Bronchial epithelial cell (primary cell): ENCODE measurements at regions not wholly inside any gene's neighbourhood (a gene's known extent, or its start where the extent isn't known, plus 50 kb on each side); places are given as distances from the start of the nearest gene placed in this dataset.

ENCODE experiments used
- DNase-seq: peaks from one replicate; pipeline ENCODE4 v3.0.0-alpha.2; 2010; ENCODE audit warnings: low read depth
- FAIRE-seq: peaks from 2 replicates; lab custom pipeline; 2011; peaks lifted over from hg19 to GRCh38; lab: Jason Lieb, UNC
- H3K27me3 ChIP-seq: 2 replicates; pipeline ENCODE4 v1.5.1; 2011; ENCODE audit warnings: low read length; ENCODE audit not compliant: control insufficient read depth, insufficient read depth
- H3K36me3 ChIP-seq: 2 replicates; pipeline ENCODE4 v1.5.1; 2011; ENCODE audit warnings: low read length; ENCODE audit not compliant: control insufficient read depth, insufficient read depth
- H3K4me3 ChIP-seq: 2 replicates; pipeline ENCODE4 v1.5.1; 2011; ENCODE audit warnings: mild to moderate bottlenecking, low read depth, low read length, control low read depth
- TF ChIP-seq, protein P1 (sequence below): IDR thresholded peaks from 2 replicates; pipeline ENCODE4 v1.5.1; 2011; ENCODE audit warnings: mild to moderate bottlenecking, moderate library complexity, low read length, control low read depth, inconsistent platforms; ENCODE audit not compliant: insufficient read depth, severe bottlenecking

DNA sequence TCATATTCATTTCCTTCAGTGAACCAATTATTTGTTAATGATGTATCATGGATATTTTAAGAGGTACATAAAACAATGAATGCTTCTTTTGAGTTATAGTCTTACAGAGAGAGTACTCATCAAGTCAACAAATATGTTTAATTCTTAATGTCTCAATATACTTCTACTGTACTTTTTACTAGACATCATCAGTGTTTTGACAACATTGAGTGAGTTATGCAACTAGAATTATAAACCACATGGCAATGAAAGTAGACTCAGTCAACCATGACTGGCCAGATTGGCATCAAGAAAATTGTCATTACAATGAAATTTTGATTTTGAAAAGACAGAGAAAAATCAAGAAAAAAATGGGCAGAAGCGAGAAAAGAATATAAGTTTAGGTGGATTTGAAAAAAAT lies 1248.1 kb upstream of the CDH18 start:
- TF ChIP-seq, protein P1, sequence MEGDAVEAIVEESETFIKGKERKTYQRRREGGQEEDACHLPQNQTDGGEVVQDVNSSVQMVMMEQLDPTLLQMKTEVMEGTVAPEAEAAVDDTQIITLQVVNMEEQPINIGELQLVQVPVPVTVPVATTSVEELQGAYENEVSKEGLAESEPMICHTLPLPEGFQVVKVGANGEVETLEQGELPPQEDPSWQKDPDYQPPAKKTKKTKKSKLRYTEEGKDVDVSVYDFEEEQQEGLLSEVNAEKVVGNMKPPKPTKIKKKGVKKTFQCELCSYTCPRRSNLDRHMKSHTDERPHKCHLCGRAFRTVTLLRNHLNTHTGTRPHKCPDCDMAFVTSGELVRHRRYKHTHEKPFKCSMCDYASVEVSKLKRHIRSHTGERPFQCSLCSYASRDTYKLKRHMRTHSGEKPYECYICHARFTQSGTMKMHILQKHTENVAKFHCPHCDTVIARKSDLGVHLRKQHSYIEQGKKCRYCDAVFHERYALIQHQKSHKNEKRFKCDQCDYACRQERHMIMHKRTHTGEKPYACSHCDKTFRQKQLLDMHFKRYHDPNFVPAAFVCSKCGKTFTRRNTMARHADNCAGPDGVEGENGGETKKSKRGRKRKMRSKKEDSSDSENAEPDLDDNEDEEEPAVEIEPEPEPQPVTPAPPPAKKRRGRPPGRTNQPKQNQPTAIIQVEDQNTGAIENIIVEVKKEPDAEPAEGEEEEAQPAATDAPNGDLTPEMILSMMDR: no peak
- Histone ChIP-seq H3K36me3 (no peaks in the 10 kb centered on the region), H3K4me3 (no peak overlapping the region), H3K27me3 (no peaks in the 10 kb centered on the region)
- no peak for FAIRE-seq
- DNase-seq: peak; percentile 50

DNA sequence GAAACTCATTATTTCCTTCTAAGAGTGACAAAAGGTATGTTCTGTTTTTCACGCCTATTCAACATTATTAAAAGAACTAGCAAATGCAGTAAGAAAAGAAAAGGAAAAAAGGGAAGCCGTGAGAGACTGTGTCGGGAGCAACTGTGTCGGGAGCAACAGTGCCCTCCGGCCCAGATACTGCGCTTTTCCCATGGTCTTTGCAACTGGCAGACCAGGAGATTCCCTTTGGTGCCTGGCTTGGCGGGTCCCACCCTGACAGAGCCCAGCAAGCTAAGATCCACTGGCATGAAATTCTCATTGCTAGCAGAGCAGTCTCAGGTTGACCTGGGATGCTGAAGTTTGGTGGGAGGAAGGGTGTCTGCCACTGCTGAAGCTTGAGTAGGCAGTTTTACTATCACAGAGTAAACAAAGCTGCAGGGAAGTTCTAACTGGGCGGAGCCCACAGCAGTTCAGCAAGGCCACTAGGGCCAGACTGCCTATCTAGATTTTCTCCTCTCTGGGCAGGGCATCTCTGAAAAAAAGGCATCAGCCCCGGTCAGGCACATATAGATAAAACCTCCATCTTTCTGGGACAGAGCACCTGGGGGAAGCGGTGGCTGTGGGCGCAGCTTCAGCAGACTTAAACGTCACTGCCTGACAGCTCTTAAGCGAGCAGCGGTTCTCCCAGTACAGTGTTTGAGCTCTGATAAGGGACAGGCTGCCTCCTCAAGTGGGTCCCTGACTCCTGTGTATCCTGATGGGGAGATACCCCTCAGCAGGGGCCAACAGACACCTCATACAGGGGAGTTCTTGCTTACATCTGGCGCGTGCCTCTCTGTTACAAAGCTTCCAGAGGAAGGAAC lies 1237.4 kb upstream of the CDH18 start:
- Histone ChIP-seq H3K27me3 (no peaks in the 10 kb centered on the region), H3K36me3 (no peaks in the 10 kb centered on the region), H3K4me3 (no peak overlapping the region)
- FAIRE-seq: no peak
- peak; percentile 3 for DNase-seq
- TF ChIP-seq, protein P1: no peak

DNA sequence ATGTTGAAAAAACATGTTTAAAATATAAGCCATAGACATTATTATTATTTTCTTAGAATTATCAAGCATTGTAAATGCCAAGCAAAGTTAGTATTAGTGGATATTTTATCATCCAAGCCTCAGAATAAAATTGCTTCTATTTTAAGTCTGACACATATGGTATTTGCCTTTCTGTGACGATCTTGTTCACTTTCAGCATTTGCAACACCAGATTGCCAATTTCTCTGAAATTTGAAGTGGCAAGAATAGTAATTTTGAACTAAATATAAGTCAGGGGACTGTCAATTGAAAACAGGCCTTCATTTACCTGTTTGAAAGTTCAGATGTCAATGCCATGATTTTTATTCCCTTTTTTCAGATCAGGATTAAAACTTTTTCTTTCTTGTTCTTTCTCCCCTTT lies 1233.6 kb upstream of the CDH18 start:
- H3K27me3 ChIP-seq: no peaks in the 10 kb centered on the region
- TF ChIP-seq, protein P1: no peak
- H3K4me3 ChIP-seq: no peak overlapping the region
- DNase-seq (no peak), FAIRE-seq (no peak)
- no peaks in the 10 kb centered on the region for H3K36me3 ChIP-seq

DNA sequence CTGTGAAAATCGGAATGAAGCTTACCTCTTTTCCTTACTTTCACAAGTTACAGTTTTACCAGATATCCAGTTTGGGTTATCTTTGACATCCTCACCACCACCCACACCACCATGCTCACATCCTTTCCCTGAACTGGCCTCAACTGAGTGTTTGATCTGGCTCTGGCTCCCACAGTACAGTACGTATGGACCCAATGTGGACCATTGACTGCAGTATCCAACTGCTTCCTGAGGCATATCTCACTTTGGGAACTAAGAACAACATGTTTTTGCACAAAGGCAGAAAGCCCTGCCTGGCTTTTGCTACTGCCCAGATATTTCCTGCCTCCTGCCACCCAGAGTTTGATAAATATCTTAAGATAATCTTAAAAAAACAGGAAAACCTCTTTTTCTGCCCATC lies 1232.0 kb upstream of the CDH18 start:
- DNase-seq: no peak
- FAIRE-seq: peak; percentile 58

DNA sequence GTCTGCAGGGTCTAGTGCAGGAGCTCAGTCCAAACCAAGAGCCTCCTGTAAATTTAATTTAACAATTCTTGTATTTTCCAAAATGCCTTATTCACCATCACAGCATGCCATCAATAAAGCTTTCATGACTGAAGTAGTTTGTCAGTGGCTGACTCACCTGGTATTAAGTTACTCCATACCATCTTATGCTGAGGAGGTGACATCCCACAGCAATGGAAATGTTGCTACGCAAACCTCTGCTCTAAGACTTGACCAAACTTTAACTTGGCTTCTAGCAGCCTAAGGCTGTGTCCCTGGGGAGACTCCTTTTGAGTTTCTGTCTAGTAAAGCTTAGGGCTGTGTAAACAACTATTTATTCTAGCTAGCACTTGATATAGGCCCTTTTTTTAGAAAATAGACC lies 1231.3 kb upstream of the CDH18 start:
- no peaks in the 10 kb centered on the region for H3K36me3 ChIP-seq
- FAIRE-seq (peak; percentile 32), DNase-seq (peak; percentile 88)
- TF ChIP-seq, protein P1: no peak
- no peak overlapping the region for H3K4me3 ChIP-seq
- no peaks in the 10 kb centered on the region for H3K27me3 ChIP-seq

More for the DNA sequence above, 1232.0 kb upstream of the CDH18 start:
- no peaks in the 10 kb centered on the region for H3K27me3 ChIP-seq
- no peaks in the 10 kb centered on the region for H3K36me3 ChIP-seq
- H3K4me3 ChIP-seq: no peak overlapping the region
- TF ChIP-seq, protein P1: no peak
